B cell (primary cell): ENCODE measurements at regions not wholly inside any gene's neighbourhood (a gene's known extent, or its start where the extent isn't known, plus 50 kb on each side); places are given as distances from the start of the nearest gene placed in this dataset.

Source experiments
- EZH2 ChIP-seq: IDR thresholded peaks from 2 replicates; pipeline ENCODE4 v1.6.1; 2012; ENCODE audit warnings: borderline replicate concordance, low read depth, mild to moderate bottlenecking, moderate library complexity, low read length; ENCODE audit not compliant: insufficient read depth, poor library complexity, severe bottlenecking
- TF ChIP-seq, protein P1 (sequence below): fragments of 200-600 bp; IDR thresholded peaks from one replicate; pipeline ENCODE4 v1.8.0; 2022; ENCODE audit warnings: antibody characterized with exemption, mild to moderate bottlenecking

DNA sequence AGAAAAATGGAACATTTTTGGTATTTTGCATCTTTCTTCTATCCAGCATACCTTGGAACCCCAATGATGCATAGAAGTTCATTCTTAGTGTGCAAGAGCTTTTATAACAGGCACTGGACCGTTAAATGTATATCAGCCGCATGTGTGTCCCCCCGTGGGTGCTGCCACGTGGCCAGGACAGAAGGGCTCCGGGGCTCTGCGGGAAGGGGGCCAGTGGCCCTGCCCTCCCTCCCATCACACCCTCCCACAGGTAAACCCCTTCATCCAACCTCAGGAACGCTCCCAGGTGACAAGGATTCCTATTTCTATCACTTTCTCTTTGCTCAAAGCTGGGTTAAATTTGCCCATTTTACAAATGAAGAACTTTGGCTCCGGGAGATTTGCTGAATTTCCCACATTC is 393.4 kb upstream of the IRX4 start:
- TF ChIP-seq, protein P1, sequence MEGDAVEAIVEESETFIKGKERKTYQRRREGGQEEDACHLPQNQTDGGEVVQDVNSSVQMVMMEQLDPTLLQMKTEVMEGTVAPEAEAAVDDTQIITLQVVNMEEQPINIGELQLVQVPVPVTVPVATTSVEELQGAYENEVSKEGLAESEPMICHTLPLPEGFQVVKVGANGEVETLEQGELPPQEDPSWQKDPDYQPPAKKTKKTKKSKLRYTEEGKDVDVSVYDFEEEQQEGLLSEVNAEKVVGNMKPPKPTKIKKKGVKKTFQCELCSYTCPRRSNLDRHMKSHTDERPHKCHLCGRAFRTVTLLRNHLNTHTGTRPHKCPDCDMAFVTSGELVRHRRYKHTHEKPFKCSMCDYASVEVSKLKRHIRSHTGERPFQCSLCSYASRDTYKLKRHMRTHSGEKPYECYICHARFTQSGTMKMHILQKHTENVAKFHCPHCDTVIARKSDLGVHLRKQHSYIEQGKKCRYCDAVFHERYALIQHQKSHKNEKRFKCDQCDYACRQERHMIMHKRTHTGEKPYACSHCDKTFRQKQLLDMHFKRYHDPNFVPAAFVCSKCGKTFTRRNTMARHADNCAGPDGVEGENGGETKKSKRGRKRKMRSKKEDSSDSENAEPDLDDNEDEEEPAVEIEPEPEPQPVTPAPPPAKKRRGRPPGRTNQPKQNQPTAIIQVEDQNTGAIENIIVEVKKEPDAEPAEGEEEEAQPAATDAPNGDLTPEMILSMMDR, result no peak
- no peak for TF ChIP-seq EZH2
